Fibroblast of pulmonary artery (primary cell): ENCODE measurements at regions not wholly inside any gene's neighbourhood (a gene's known extent, or its start where the extent isn't known, plus 50 kb on each side); places are given as distances from the start of the nearest gene placed in this dataset.

ENCODE experiments used
- DNase-seq: peaks from one replicate; pipeline ENCODE4 v3.0.0-alpha.2; 2010; ENCODE audit warnings: low read depth
- H3K4me3 ChIP-seq: replicated peaks from 2 replicates; pipeline ENCODE4 v1.5.1; 2011; ENCODE audit warnings: low read depth, mild to moderate bottlenecking, control low read depth, low read length, moderate library complexity
- CTCF ChIP-seq: IDR thresholded peaks from 2 replicates; pipeline ENCODE4 v1.5.1; 2011; ENCODE audit warnings: mild to moderate bottlenecking, control low read depth, low read length, inconsistent platforms; ENCODE audit errors: missing control alignments

GRCh38 chr5:107325866-107326265 lies 344.9 kb downstream of the EFNA5 start:
- no peak overlapping the region for H3K4me3 ChIP-seq
- DNase-seq: no peak
- TF ChIP-seq CTCF: no peak

- DNase-seq: no peak
- no peak for TF ChIP-seq CTCF
- H3K4me3 ChIP-seq: no peak overlapping the region
Observed at GRCh38 chr5:107324809-107325208, 345.9 kb downstream of the EFNA5 start.

GRCh38 chr5:107324071-107324470 lies 346.7 kb downstream of the EFNA5 start:
- TF ChIP-seq CTCF: no peak
- no peak overlapping the region for H3K4me3 ChIP-seq
- DNase-seq: no peak

- H3K4me3 ChIP-seq: no peak overlapping the region
- no peak for DNase-seq
- TF ChIP-seq CTCF: no peak
Observed at GRCh38 chr5:107323536-107323935, 347.2 kb downstream of the EFNA5 start.

- H3K4me3 ChIP-seq: no peak overlapping the region
- DNase-seq: no peak
- no peak for TF ChIP-seq CTCF
Observed at GRCh38 chr5:107322936-107323335, 347.8 kb downstream of the EFNA5 start.

- TF ChIP-seq CTCF: no peak
- H3K4me3 ChIP-seq: no peak overlapping the region
- DNase-seq: no peak
Observed at GRCh38 chr5:107321906-107322305, 348.8 kb downstream of the EFNA5 start.

GRCh38 chr5:107320846-107321245 lies 349.9 kb downstream of the EFNA5 start:
- DNase-seq: peak; percentile 75
- no peak for TF ChIP-seq CTCF

More at GRCh38 chr5:107320846-107321245, 349.9 kb downstream of the EFNA5 start:
- H3K4me3 ChIP-seq: no peak overlapping the region
